Mesothelial cell of epicardium (in vitro differentiated cells): ENCODE measurements at regions not wholly inside any gene's neighbourhood (a gene's known extent, or its start where the extent isn't known, plus 50 kb on each side); places are given as distances from the start of the nearest gene placed in this dataset.

ENCODE experiments used
- DNase-seq, 2 experiments: peaks; one replicate each; pipeline ENCODE4 v3.0.0; 2021; ENCODE audit warnings: low spot score in 2 of 2; ENCODE audit not compliant: unreplicated experiment in 2 of 2
- H3K27ac Mint-ChIP-seq: 2 replicates; pipeline ENCODE4 v1.8.0; 2021; ENCODE audit warnings: mixed read lengths
- H3K27me3 Mint-ChIP-seq: 2 replicates; pipeline ENCODE4 v1.8.0; 2021; ENCODE audit warnings: low read depth, mixed read lengths
- H3K36me3 Mint-ChIP-seq: 2 replicates; pipeline ENCODE4 v1.8.0; 2021; ENCODE audit warnings: mixed read lengths
- H3K4me1 Mint-ChIP-seq: 2 replicates; pipeline ENCODE4 v1.8.0; 2021; ENCODE audit warnings: mixed read lengths
- H3K4me3 Mint-ChIP-seq: 2 replicates; pipeline ENCODE4 v1.8.0; 2021; ENCODE audit warnings: mild to moderate bottlenecking, moderate library complexity, mixed read lengths
- H3K9me3 Mint-ChIP-seq: 2 replicates; pipeline ENCODE4 v1.8.0; 2021; ENCODE audit warnings: mixed read lengths
- CTCF ChIP-seq: fragments of 200-600 bp; sonication (generic); IDR thresholded peaks from one replicate; pipeline ENCODE4 v1.5.0; 2021; ENCODE audit warnings: antibody characterized with exemption; ENCODE audit not compliant: unreplicated experiment

DNA sequence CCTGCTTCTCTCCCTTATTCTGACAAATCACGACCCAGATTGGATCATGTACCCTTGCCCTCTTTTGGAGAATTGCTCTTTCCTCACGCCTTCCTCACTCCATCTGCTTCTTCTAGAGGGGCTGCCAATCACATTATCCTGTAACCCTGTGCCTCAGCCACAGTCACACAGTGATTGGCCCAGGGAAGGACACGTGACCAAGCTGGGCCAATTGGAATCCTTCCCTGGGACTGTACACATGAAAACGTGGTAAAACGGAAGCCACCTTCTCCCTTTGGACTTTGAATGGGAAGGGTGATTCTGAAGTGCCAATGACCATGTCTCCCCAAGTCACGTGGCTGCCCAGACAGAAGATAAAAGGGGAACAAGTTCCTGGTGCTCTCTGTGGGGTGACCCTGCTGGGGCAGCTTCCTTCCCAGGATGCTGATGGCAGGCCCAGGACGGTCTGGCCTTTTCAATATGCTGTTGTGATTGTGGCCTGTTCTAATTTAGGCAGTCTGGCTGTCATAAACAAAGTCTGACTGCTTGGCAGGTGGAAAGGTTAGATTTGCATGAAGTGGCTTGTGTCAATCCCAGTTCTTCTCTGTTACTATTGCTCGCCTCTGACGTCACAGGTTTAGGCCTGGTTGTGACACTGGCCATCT lies 92.9 kb downstream of the UBIAD1 start:
- DNase-seq = no peak
- no peak for TF ChIP-seq CTCF
- Mint-ChIP-seq H3K36me3 (no peaks in the 10 kb centered on the region), H3K27ac (no peak overlapping the region), H3K9me3 (no peaks in the 10 kb centered on the region), H3K4me1 (no peaks in the 10 kb centered on the region), H3K4me3 (no peak overlapping the region), H3K27me3 (peaks cover 19% of the 10 kb centered on the region)

- Mint-ChIP-seq H3K4me3 (no peak overlapping the region), H3K4me1 (no peaks in the 10 kb centered on the region), H3K27me3 (peaks cover 30% of the 10 kb centered on the region), H3K27ac (no peak overlapping the region), H3K36me3 (no peaks in the 10 kb centered on the region), H3K9me3 (no peaks in the 10 kb centered on the region)
- no peak for DNase-seq
- TF ChIP-seq CTCF = no peak
Measured at GRCh38 chr1:11373029-11373894, 100.3 kb downstream of the UBIAD1 start.

- TF ChIP-seq CTCF = no peak
- no peak for DNase-seq
- Mint-ChIP-seq H3K9me3 (no peaks in the 10 kb centered on the region), H3K27ac (peak overlapping the region; percentile 19), H3K4me3 (no peak overlapping the region), H3K4me1 (no peaks in the 10 kb centered on the region), H3K27me3 (peaks cover 34% of the 10 kb centered on the region), H3K36me3 (no peaks in the 10 kb centered on the region)
Measured at GRCh38 chr1:11373895-11374747, 101.1 kb downstream of the UBIAD1 start.

DNA sequence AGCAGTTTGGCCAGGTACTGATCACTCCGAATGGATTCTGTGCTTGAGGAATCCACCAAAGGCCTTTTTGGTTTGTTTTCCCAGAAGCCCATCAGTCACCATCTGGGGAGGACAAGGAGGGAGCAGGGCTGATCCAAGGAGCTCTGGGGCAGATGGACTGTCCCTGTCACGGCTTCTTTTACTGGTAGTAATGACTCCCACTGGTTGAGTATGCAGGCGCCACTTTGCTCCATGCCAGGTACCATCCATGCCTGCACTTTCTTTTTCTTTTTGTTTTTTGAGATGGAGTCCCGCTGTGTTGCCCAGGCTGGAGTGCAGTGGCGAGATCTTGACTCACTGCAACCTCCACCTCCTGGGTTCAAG lies 101.7 kb downstream of the UBIAD1 start:
- Mint-ChIP-seq H3K9me3 (no peaks in the 10 kb centered on the region), H3K27me3 (peaks cover 31% of the 10 kb centered on the region), H3K4me3 (no peak overlapping the region), H3K36me3 (no peaks in the 10 kb centered on the region), H3K27ac (no peak overlapping the region), H3K4me1 (no peaks in the 10 kb centered on the region)
- DNase-seq = no peak
- no peak for TF ChIP-seq CTCF

DNA sequence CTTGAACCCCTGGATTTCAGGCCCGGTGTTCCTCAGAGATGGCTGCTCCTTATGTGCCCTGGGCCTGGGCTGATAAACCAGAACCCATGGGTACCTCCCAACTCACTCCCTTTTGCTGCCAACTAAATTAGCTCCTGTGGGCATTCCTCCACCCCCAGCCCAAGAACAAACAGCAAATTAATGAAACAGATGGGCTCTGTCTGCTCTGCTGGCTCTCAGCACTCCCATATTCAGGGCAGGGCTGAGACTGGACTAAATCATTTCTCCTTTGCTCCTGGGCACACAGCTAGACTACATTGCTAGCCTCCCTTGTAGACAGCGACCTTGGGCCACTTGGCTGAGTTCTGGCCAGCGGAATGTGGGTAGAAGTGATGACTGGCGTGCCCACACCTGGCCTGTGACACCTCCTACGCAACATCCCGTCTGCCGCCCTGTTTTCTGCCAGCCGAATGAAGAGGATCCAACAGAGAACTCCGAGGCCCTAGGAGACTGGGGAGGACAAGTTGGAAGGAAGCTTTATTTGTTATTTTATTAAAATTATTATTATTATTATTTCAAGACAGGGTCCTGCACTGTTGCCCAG lies 101.9 kb upstream of the DISP3 start:
- H3K36me3 Mint-ChIP-seq = no peaks in the 10 kb centered on the region
- no peak overlapping the region for H3K27ac Mint-ChIP-seq
- no peaks in the 10 kb centered on the region for H3K9me3 Mint-ChIP-seq

More for the DNA sequence above, 101.9 kb upstream of the DISP3 start:
- H3K4me1 Mint-ChIP-seq = no peaks in the 10 kb centered on the region
- peaks cover 27% of the 10 kb centered on the region for H3K27me3 Mint-ChIP-seq
- DNase-seq = no peak
- TF ChIP-seq CTCF = no peak
- H3K4me3 Mint-ChIP-seq = no peak overlapping the region
